OCI-LY1 (cell line): ENCODE measurements at regions not wholly inside any gene's neighbourhood (a gene's known extent, or its start where the extent isn't known, plus 50 kb on each side); places are given as distances from the start of the nearest gene placed in this dataset.

ENCODE experiments used
- CTCF ChIP-seq: fragments of 200-600 bp; sonication (generic), shearing (Covaris generic); IDR thresholded peaks from 2 replicates; pipeline ENCODE4 v1.5.1; 2017; ENCODE audit warnings: mild to moderate bottlenecking, antibody characterized with exemption, low read length, moderate library complexity, mixed read lengths
- EZH2 ChIP-seq: fragments of 200-600 bp; sonication (generic), shearing (Covaris generic); IDR thresholded peaks from 2 replicates; pipeline ENCODE4 v1.8.0; 2017; ENCODE audit warnings: borderline replicate concordance, mixed run types, mild to moderate bottlenecking, antibody characterized with exemption, low read length, moderate library complexity, mixed read lengths

DNA sequence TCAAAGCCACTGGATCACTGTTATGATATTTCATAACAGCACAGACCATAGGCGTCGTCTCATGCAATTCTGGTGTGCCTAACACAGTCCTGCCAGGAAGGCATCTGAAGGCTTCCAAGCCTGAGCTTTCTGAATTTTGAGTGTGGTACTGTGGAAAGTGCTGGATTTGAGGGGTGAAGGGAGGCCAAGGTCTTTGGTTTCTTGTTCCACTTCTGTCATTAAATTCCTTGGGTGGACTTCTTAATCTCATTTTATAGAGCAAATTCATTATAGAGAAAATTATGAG lies 441.3 kb upstream of the PIK3R1 start:
- TF ChIP-seq CTCF (no peak), EZH2 (no peak)
